Heart right ventricle (tissue), 16 donors: ENCODE measurements at regions not wholly inside any gene's neighbourhood (a gene's known extent, or its start where the extent isn't known, plus 50 kb on each side); places are given as distances from the start of the nearest gene placed in this dataset.

Experiments used
- ATAC-seq, 8 donors: fragments of 200-7000 bp; cut with Tn5 transposase; one replicate each; pipeline ENCODE4 v1.9.1; 2020; ENCODE audit warnings: mild to moderate bottlenecking in 8 of 8, moderate library complexity in 8 of 8, moderate number of reproducible peaks in 1 of 8
- DNase-seq, 2 donors: peaks; one replicate each; pipeline ENCODE4 v3.0.0-alpha.2; 2020
- H3K27ac ChIP-seq, 10 donors: fragments of 200-600 bp; sonication (generic) in 2 of 10; one replicate each; pipeline versions ENCODE4 v1.5.0 to v1.8.0; 2020 to 2022; ENCODE audit warnings: mild to moderate bottlenecking in 3 of 10
- H3K27me3 ChIP-seq, 7 donors: fragments of 200-600 bp; one replicate each; pipeline ENCODE4 v1.8.0; 2021 to 2022; ENCODE audit warnings: mild to moderate bottlenecking in 2 of 7
- H3K36me3 ChIP-seq, 9 donors: fragments of 200-600 bp; sonication (generic) in 1 of 9; one replicate each; pipeline versions ENCODE4 v1.5.0 to v1.8.0; 2020 to 2022; ENCODE audit warnings: mild to moderate bottlenecking in 2 of 9
- H3K4me1 ChIP-seq, 9 donors: fragments of 200-600 bp; sonication (generic) in 1 of 9; one replicate each; pipeline versions ENCODE4 v1.5.0 to v1.8.0; 2020 to 2022; ENCODE audit warnings: mild to moderate bottlenecking in 4 of 9
- H3K4me3 ChIP-seq, 10 donors: fragments of 200-600 bp; sonication (generic) in 2 of 10; one replicate each; pipeline versions ENCODE4 v1.5.0 to v1.8.0; 2020 to 2022; ENCODE audit warnings: mild to moderate bottlenecking in 7 of 10, moderate library complexity in 2 of 10
- H3K9me3 ChIP-seq, 11 donors: fragments of 200-600 bp in 10 of 11; sonication (generic) in 2 of 11; one replicate each; pipeline versions ENCODE4 v1.5.0 to v1.8.0; 2013 to 2022; ENCODE audit warnings: mild to moderate bottlenecking in 2 of 11, control low read depth in 1 of 11, moderate library complexity in 1 of 11
- CTCF ChIP-seq, 9 donors: fragments of 200-600 bp; sonication (generic) in 2 of 9; IDR thresholded peaks; one replicate each; pipeline versions ENCODE4 v1.5.0 to v1.8.0; 2021 to 2022; ENCODE audit warnings: antibody characterized with exemption in 9 of 9, mild to moderate bottlenecking in 5 of 9, moderate library complexity in 1 of 9
- WGBS, 2 donors: extraction: QIAGEN DNeasy Blood & Tissue Kit; methylation state at CpG; one replicate each; pipeline ENCODE4 v1.1.7; 2013; ENCODE audit warnings: inconsistent platforms in 1 of 2; 5-methylcytosine and 5-hydroxymethylcytosine counted together
- intact Hi-C, 10 donors: fragments of 100-400 bp; cut with DNase I; formaldehyde crosslinking; loops; one replicate each; pipeline versions ENCODE4 v1.11.1 to v1.14.2; 2022
- donor health status: Arrhythmogenic right ventricular cardiomyopathy.
- donor health status: ischemic (EF 13 %, LVEDD 7.1; RV severe dilation, severe dysfunction).
- donor health status: healthy with polysubstance abuse.
- donor health status: DM: no; HTN: yes; CAD: no.
- donor health status: DM: no; HTN: no; CAD: no.
- donor health status: ischemic (EF 25% LVEDD 6.9; RV normal size, moderate dysfunction).
- donor health status: ischemic (EF 25% LVEDD 5.7; RV mildly dilated, moderate dysfunction).
- donor health status: healthy.
- donor health status: DM: yes; HTN: yes; CAD: no.
- donor health status: Ischemic cardiomyopathy.
- donor health status: ischemic (EF 35%, LVEDD 5.7; RV mildly dilated, moderate dysfunction).
- donor health status: nonischemic (EF 11% LVEDD 7.7; RV severe dilation, severe dysfunction).
- donor health status: DM: yes; HTN: yes; CAD: no.
- donor health status: PGD.
- donor health status: ischemic (EF 29% LVEDD 5.4; RV normal size, mild dysfunction).
- donor health status: nonischemic (EF 23%, LVEDD 6.1; RV moderate dilation, normal function).

DNA sequence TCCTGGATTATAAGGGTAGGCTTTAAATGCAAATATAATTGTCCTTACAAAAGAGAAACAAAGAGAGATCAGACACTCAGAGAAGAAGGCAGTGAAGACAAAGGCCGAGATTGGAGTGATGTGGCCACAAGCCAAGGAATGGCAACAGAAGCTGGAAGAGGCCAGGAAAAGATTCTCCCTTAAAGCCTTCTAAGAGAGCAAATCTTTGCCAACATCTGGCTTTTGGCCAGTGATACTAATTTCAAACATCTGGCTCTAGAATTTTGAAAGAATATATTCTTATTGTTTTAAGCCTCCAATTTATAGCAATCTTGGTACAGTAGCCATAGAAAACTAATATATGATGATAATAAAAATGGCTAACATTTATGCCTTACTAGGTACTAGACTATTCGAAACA, 615.8 kb upstream of the ZNF385D start:
- H3K27ac ChIP-seq: no peak overlapping the region
- WGBS, 2 donors: 27 to 58% methylated on average over 2 of the region's 2 CpGs
- intact Hi-C loops: no loop called here
- H3K4me3 ChIP-seq: no peak overlapping the region
- ATAC-seq (no peak), DNase-seq (no peak)
- H3K27me3 ChIP-seq: peaks cover 0 to 29% (median 12%) of the 10 kb centered on the region in 7 donors
- peaks cover 0 to 5% (median 0%) of the 10 kb centered on the region in 11 donors for H3K9me3 ChIP-seq
- TF ChIP-seq CTCF (IDR thresholded peaks at IDR 0.05): no peak
- H3K4me1 ChIP-seq: peaks cover 0 to 2% (median 0%) of the 10 kb centered on the region in 9 donors
- H3K36me3 ChIP-seq: no peaks in the 10 kb centered on the region

DNA sequence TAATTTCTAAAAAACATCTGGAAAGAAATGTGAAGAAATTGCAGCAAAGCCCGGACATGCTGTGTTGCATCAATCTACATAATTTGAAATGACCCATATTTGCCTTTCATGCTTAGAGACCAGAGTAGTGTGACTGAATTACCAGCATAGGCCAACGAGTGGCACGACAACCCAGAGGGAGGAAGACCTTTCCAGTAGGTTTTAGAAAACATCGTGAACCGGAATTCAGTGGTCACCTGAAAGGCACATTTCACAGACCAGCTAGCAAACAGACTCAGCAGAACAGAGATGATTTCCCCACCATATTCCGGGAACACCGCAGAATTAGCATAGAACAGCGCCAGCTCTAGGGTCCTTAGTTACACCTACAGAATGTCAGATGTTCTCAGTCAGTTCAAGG, 620.0 kb upstream of the ZNF385D start:
- H3K27me3 ChIP-seq: peaks cover 0 to 52% (median 35%) of the 10 kb centered on the region in 7 donors
- intact Hi-C loops: no loop called here
- no peak for TF ChIP-seq CTCF (IDR thresholded peaks at IDR 0.05)
- DNase-seq (no peak), ATAC-seq (no peak)
- 78 to 87% methylated on average over 8 of the region's 8 CpGs for WGBS, 2 donors
- H3K27ac ChIP-seq: no peak overlapping the region
- no peaks in the 10 kb centered on the region for H3K36me3 ChIP-seq
- no peak overlapping the region for H3K4me3 ChIP-seq
- peaks cover 0 to 5% (median 0%) of the 10 kb centered on the region in 11 donors for H3K9me3 ChIP-seq
- H3K4me1 ChIP-seq: peaks cover 0 to 11% (median 0%) of the 10 kb centered on the region in 9 donors

GRCh38 chr3:22371607-22372291, 620.7 kb upstream of the ZNF385D start:
- Histone ChIP-seq H3K4me1 (peaks cover 0 to 11% (median 0%) of the 10 kb centered on the region in 9 donors), H3K36me3 (no peaks in the 10 kb centered on the region), H3K4me3 (peak overlapping the region in 9 of 10 donors; percentile 24 to 50 (median 41)), H3K27me3 (peaks cover 0 to 52% (median 35%) of the 10 kb centered on the region in 7 donors), H3K27ac (no peak overlapping the region), H3K9me3 (peaks cover 0 to 2% (median 0%) of the 10 kb centered on the region in 11 donors)
- 9% methylated on average over 23 of the region's 23 CpGs for WGBS, 2 donors
- DNase-seq (peak in 1 of 2 donors; percentile 8), ATAC-seq (no peak)
- intact Hi-C loops: no loop called here
- no peak for TF ChIP-seq CTCF (IDR thresholded peaks at IDR 0.05)

DNA sequence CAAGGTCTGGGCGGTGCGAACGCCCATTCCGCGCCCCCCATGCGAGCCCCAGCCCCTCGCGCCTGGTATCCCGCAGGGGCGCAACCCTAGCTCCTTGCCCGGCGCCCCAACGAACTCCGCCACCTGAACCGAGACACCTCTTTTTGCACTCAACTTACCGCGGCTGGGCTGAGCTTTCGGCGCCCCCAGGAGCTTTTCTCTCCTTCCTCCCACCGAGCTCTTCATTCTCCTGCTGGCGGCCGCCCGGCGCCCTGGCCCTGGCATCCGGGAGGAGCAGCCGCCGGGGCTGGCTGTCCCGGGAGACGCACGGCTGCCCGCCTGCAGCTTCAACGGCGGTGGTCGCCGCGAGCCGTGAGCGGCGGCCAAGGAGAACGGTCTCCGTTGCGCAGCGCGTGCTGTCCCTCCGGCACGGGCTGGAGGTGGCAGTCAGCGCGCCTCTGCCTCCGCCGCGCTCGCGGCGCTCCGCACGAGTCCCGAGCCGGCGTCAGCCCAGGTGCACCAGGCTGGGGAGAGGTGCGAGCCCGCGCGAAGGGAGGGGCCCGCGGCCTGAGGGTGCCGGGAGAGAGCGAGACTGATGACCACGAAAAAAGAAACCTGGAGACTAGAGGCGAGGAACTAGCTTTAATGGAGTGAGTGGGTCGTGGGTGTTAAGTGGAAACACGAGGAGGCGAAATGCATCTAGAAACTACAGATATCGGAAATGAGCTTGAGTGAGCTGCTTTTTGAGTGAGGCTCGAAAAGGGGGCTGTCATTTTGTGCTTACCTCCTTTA, 621.5 kb upstream of the ZNF385D start:
- ATAC-seq (peak in 2 of 8 donors; percentile 25 to 35), DNase-seq (peak in 1 of 2 donors; percentile 12)

More for the DNA sequence above, 621.5 kb upstream of the ZNF385D start:
- Histone ChIP-seq H3K27ac (no peak overlapping the region), H3K27me3 (peaks cover 0 to 52% (median 35%) of the 10 kb centered on the region in 7 donors), H3K4me3 (peak overlapping the region in 9 of 10 donors; percentile 24 to 50 (median 41)), H3K4me1 (peaks cover 0 to 11% (median 0%) of the 10 kb centered on the region in 9 donors), H3K9me3 (no peaks in the 10 kb centered on the region), H3K36me3 (no peaks in the 10 kb centered on the region)
- WGBS, 2 donors: 2% methylated on average over 74 of the region's 74 CpGs
- intact Hi-C loops: no loop called here
- TF ChIP-seq CTCF (IDR thresholded peaks at IDR 0.05): no peak
